ENCODE measurements at regions not wholly inside any gene's neighbourhood (a gene's known extent, or its start where the extent isn't known, plus 50 kb on each side); places are given as distances from the start of the nearest gene placed in this dataset.

- Histone ChIP-seq H3K79me1 (ENCODE audit: low read depth, low read length) (no peaks in the 10 kb centered on the region), H3K27ac (replicated peaks; ENCODE audit: low read length) (no peak overlapping the region), H3K18ac (ENCODE audit: low read length) (no peak overlapping the region), H4K8ac (ENCODE audit: low read depth, low read length) (no peak overlapping the region), H2BK12ac (ENCODE audit: low read length) (no peak overlapping the region), H3K14ac (ENCODE audit: low read length) (no peak overlapping the region), H3K9me3 (replicated peaks in 1 of 2; ENCODE audit: control insufficient read depth in 2 of 2, insufficient read depth in 1 of 2, low read depth in 1 of 2, low read length in 2 of 2) (no peaks in the 10 kb centered on the region), H3K4me1 (ENCODE audit: control insufficient read depth in 2 of 2, insufficient read depth in 1 of 2, low read depth in 1 of 2, low read length in 2 of 2) (peaks cover 0 to 8% of the 10 kb centered on the region in 2 donors), H3K4ac (ENCODE audit: low read length) (no peak overlapping the region), H3K27me3 (ENCODE audit: control insufficient read depth in 3 of 3, insufficient read depth in 3 of 3, low read depth in 1 of 3, low read length in 3 of 3) (no peaks in the 10 kb centered on the region), H2BK5ac (ENCODE audit: low read length) (no peak overlapping the region), H2BK120ac (ENCODE audit: low read depth, low read length) (no peak overlapping the region), H3K9ac (ENCODE audit: low read depth, low read length, poor library complexity) (no peak overlapping the region), H3K4me2 (ENCODE audit: insufficient read depth, low read length, poor library complexity, severe bottlenecking) (no peak overlapping the region), H2AFZ (ENCODE audit: low read length) (no peak overlapping the region), H2AK5ac (ENCODE audit: low read depth, low read length) (no peak overlapping the region), H2BK15ac (ENCODE audit: low read length) (no peak overlapping the region), H3K36me3 (replicated peaks in 1 of 2; ENCODE audit: control insufficient read depth in 2 of 2, insufficient read depth in 2 of 2, low read length in 2 of 2) (no peaks in the 10 kb centered on the region), H3K23ac (ENCODE audit: low read depth, low read length, poor library complexity) (no peak overlapping the region), H3K4me3 (ENCODE audit: low read length in 2 of 2) (no peak overlapping the region), H4K91ac (ENCODE audit: low read depth, low read length, poor library complexity) (no peak overlapping the region)
- WGBS, 2 donors (ENCODE audit: extremely low coverage in 2 of 2, insufficient read length in 2 of 2, insufficient replicate concordance in 1 of 2) = no CpG with 5 or more reads among the region's 2 CpGs
- no peak for DNase-seq (ENCODE audit: low spot score)
Measured at GRCh38 chrX:137852502-137852901, 286.6 kb downstream of the ZIC3 start.

GRCh38 chrX:137855490-137855889 lies 289.6 kb downstream of the ZIC3 start:
- H4K8ac ChIP-seq (ENCODE audit: low read depth, low read length) = no peak overlapping the region
- H3K4me3 ChIP-seq (ENCODE audit: low read length in 2 of 2) = no peak overlapping the region
- no peaks in the 10 kb centered on the region for H3K27me3 ChIP-seq (ENCODE audit: control insufficient read depth in 3 of 3, insufficient read depth in 3 of 3, low read depth in 1 of 3, low read length in 3 of 3)
- no peaks in the 10 kb centered on the region for H3K79me1 ChIP-seq (ENCODE audit: low read depth, low read length)
- no CpG with 5 or more reads among the region's 2 CpGs for WGBS, 2 donors (ENCODE audit: extremely low coverage in 2 of 2, insufficient read length in 2 of 2, insufficient replicate concordance in 1 of 2)
- no peak overlapping the region for H2BK15ac ChIP-seq (ENCODE audit: low read length)
- no peak for DNase-seq (ENCODE audit: low spot score)
- H2BK120ac ChIP-seq (ENCODE audit: low read depth, low read length) = no peak overlapping the region
- peaks cover 0 to 4% of the 10 kb centered on the region in 2 donors for H3K4me1 ChIP-seq (ENCODE audit: control insufficient read depth in 2 of 2, insufficient read depth in 1 of 2, low read depth in 1 of 2, low read length in 2 of 2)
- no peak overlapping the region for H3K14ac ChIP-seq (ENCODE audit: low read length)
- H3K4ac ChIP-seq (ENCODE audit: low read length) = no peak overlapping the region
- no peak overlapping the region for H2AFZ ChIP-seq (ENCODE audit: low read length)
- H3K4me2 ChIP-seq (ENCODE audit: insufficient read depth, low read length, poor library complexity, severe bottlenecking) = no peak overlapping the region
- H3K18ac ChIP-seq (ENCODE audit: low read length) = no peak overlapping the region
- H3K27ac ChIP-seq (replicated peaks; ENCODE audit: low read length) = no peak overlapping the region
- no peaks in the 10 kb centered on the region for H3K36me3 ChIP-seq (replicated peaks in 1 of 2; ENCODE audit: control insufficient read depth in 2 of 2, insufficient read depth in 2 of 2, low read length in 2 of 2)
- no peak overlapping the region for H2BK12ac ChIP-seq (ENCODE audit: low read length)
- H3K9ac ChIP-seq (ENCODE audit: low read depth, low read length, poor library complexity) = no peak overlapping the region
- no peak overlapping the region for H3K23ac ChIP-seq (ENCODE audit: low read depth, low read length, poor library complexity)
- H2AK5ac ChIP-seq (ENCODE audit: low read depth, low read length) = no peak overlapping the region
- no peak overlapping the region for H2BK5ac ChIP-seq (ENCODE audit: low read length)
- H4K91ac ChIP-seq (ENCODE audit: low read depth, low read length, poor library complexity) = no peak overlapping the region
- H3K9me3 ChIP-seq (replicated peaks in 1 of 2; ENCODE audit: control insufficient read depth in 2 of 2, insufficient read depth in 1 of 2, low read depth in 1 of 2, low read length in 2 of 2) = no peaks in the 10 kb centered on the region

- H3K4me1 ChIP-seq (ENCODE audit: control insufficient read depth in 2 of 2, insufficient read depth in 1 of 2, low read depth in 1 of 2, low read length in 2 of 2) = no peaks in the 10 kb centered on the region
- no peak overlapping the region for H3K9ac ChIP-seq (ENCODE audit: low read depth, low read length, poor library complexity)
- H2AFZ ChIP-seq (ENCODE audit: low read length) = no peak overlapping the region
- H2AK5ac ChIP-seq (ENCODE audit: low read depth, low read length) = no peak overlapping the region
- no peak overlapping the region for H3K23ac ChIP-seq (ENCODE audit: low read depth, low read length, poor library complexity)
- no peak overlapping the region for H2BK120ac ChIP-seq (ENCODE audit: low read depth, low read length)
- H3K79me1 ChIP-seq (ENCODE audit: low read depth, low read length) = no peaks in the 10 kb centered on the region
- no peaks in the 10 kb centered on the region for H3K36me3 ChIP-seq (replicated peaks in 1 of 2; ENCODE audit: control insufficient read depth in 2 of 2, insufficient read depth in 2 of 2, low read length in 2 of 2)
- no peak overlapping the region for H3K4ac ChIP-seq (ENCODE audit: low read length)
- no peak for DNase-seq (ENCODE audit: low spot score)
- H2BK15ac ChIP-seq (ENCODE audit: low read length) = no peak overlapping the region
- H2BK12ac ChIP-seq (ENCODE audit: low read length) = no peak overlapping the region
- no peak overlapping the region for H4K8ac ChIP-seq (ENCODE audit: low read depth, low read length)
- H2BK5ac ChIP-seq (ENCODE audit: low read length) = no peak overlapping the region
- H3K14ac ChIP-seq (ENCODE audit: low read length) = no peak overlapping the region
- H3K4me2 ChIP-seq (ENCODE audit: insufficient read depth, low read length, poor library complexity, severe bottlenecking) = no peak overlapping the region
- H3K18ac ChIP-seq (ENCODE audit: low read length) = no peak overlapping the region
- no peak overlapping the region for H3K4me3 ChIP-seq (ENCODE audit: low read length in 2 of 2)
- WGBS, 2 donors (ENCODE audit: extremely low coverage in 2 of 2, insufficient read length in 2 of 2, insufficient replicate concordance in 1 of 2) = no CpG with 5 or more reads among the region's 3 CpGs
- no peak overlapping the region for H4K91ac ChIP-seq (ENCODE audit: low read depth, low read length, poor library complexity)
- H3K27ac ChIP-seq (replicated peaks; ENCODE audit: low read length) = no peak overlapping the region
- H3K27me3 ChIP-seq (ENCODE audit: control insufficient read depth in 3 of 3, insufficient read depth in 3 of 3, low read depth in 1 of 3, low read length in 3 of 3) = no peaks in the 10 kb centered on the region
- H3K9me3 ChIP-seq (replicated peaks in 1 of 2; ENCODE audit: control insufficient read depth in 2 of 2, insufficient read depth in 1 of 2, low read depth in 1 of 2, low read length in 2 of 2) = no peaks in the 10 kb centered on the region
Measured at GRCh38 chrX:137858106-137858505, 292.2 kb downstream of the ZIC3 start.

GRCh38 chrX:137878401-137878800 lies 312.5 kb downstream of the ZIC3 start:
- no CpG with 5 or more reads among the region's 3 CpGs for WGBS, 2 donors (ENCODE audit: extremely low coverage in 2 of 2, insufficient read length in 2 of 2, insufficient replicate concordance in 1 of 2)
- no peaks in the 10 kb centered on the region for H3K27me3 ChIP-seq (ENCODE audit: control insufficient read depth in 3 of 3, insufficient read depth in 3 of 3, low read depth in 1 of 3, low read length in 3 of 3)

More at GRCh38 chrX:137878401-137878800, 312.5 kb downstream of the ZIC3 start:
- Histone ChIP-seq H3K4ac (ENCODE audit: low read length) (no peak overlapping the region), H3K79me1 (ENCODE audit: low read depth, low read length) (no peaks in the 10 kb centered on the region), H2BK15ac (ENCODE audit: low read length) (no peak overlapping the region), H3K27ac (replicated peaks; ENCODE audit: low read length) (no peak overlapping the region), H2AK5ac (ENCODE audit: low read depth, low read length) (no peak overlapping the region), H4K91ac (ENCODE audit: low read depth, low read length, poor library complexity) (no peak overlapping the region), H4K8ac (ENCODE audit: low read depth, low read length) (no peak overlapping the region), H3K36me3 (replicated peaks in 1 of 2; ENCODE audit: control insufficient read depth in 2 of 2, insufficient read depth in 2 of 2, low read length in 2 of 2) (no peaks in the 10 kb centered on the region), H2AFZ (ENCODE audit: low read length) (no peak overlapping the region), H3K14ac (ENCODE audit: low read length) (no peak overlapping the region), H3K4me3 (ENCODE audit: low read length in 2 of 2) (no peak overlapping the region), H3K9ac (ENCODE audit: low read depth, low read length, poor library complexity) (no peak overlapping the region), H3K23ac (ENCODE audit: low read depth, low read length, poor library complexity) (no peak overlapping the region), H2BK5ac (ENCODE audit: low read length) (no peak overlapping the region), H2BK120ac (ENCODE audit: low read depth, low read length) (no peak overlapping the region), H2BK12ac (ENCODE audit: low read length) (no peak overlapping the region), H3K18ac (ENCODE audit: low read length) (no peak overlapping the region), H3K4me2 (ENCODE audit: insufficient read depth, low read length, poor library complexity, severe bottlenecking) (no peak overlapping the region), H3K4me1 (ENCODE audit: control insufficient read depth in 2 of 2, insufficient read depth in 1 of 2, low read depth in 1 of 2, low read length in 2 of 2) (no peaks in the 10 kb centered on the region), H3K9me3 (replicated peaks in 1 of 2; ENCODE audit: control insufficient read depth in 2 of 2, insufficient read depth in 1 of 2, low read depth in 1 of 2, low read length in 2 of 2) (no peaks in the 10 kb centered on the region)
- no peak for DNase-seq (ENCODE audit: low spot score)

All from neuronal stem cell (in vitro differentiated cells).